ENCODE measurements at regions not wholly inside any gene's neighbourhood (a gene's known extent, or its start where the extent isn't known, plus 50 kb on each side); places are given as distances from the start of the nearest gene placed in this dataset.

DNA sequence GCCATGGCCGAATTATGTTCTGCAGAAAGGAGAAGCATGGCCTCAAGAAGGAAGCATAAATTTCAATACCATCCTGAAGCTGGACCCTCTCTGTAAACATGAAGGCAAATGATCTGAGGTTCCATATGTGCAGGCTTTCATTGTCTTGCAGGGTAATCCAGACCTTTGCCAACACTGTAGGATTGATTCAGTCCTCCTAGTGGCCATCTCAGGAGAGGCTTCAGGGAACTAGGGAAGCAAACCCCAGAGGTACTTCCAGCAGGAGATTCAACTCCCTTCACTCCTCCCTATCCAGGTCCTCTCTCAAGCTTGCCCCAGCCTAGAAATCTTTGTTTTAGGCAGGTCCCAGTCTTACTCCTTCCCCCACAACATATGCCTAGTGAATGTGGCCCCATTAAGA, 99.3 kb upstream of the HCN1 start:
- TF ChIP-seq CTCF (IDR thresholded peaks at IDR 0.05), result no peak
- TF ChIP-seq NFIC (IDR thresholded peaks at IDR 0.05; ENCODE audit: borderline replicate concordance), result no peak
